Kidney epithelial cell (primary cell): ENCODE measurements at regions not wholly inside any gene's neighbourhood (a gene's known extent, or its start where the extent isn't known, plus 50 kb on each side); places are given as distances from the start of the nearest gene placed in this dataset.

Experiments
- DNase-seq: peaks from one replicate; pipeline ENCODE4 v3.0.0-alpha.2; 2010; ENCODE audit warnings: low read depth
- H3K27me3 ChIP-seq: 2 replicates; pipeline ENCODE4 v1.6.0; 2011; ENCODE audit warnings: low read length; ENCODE audit not compliant: control insufficient read depth, insufficient read depth
- H3K36me3 ChIP-seq: 2 replicates; pipeline ENCODE4 v1.5.1; 2011; ENCODE audit warnings: low read length; ENCODE audit not compliant: control insufficient read depth, insufficient read depth
- H3K4me3 ChIP-seq: 2 replicates; pipeline ENCODE4 v1.5.1; 2011; ENCODE audit warnings: low read depth, mild to moderate bottlenecking, control low read depth, low read length
- TF ChIP-seq, protein P1 (sequence below): IDR thresholded peaks from 2 replicates; pipeline ENCODE4 v1.5.1; 2011; ENCODE audit warnings: mild to moderate bottlenecking, moderate library complexity, low read length, control low read depth, inconsistent platforms; ENCODE audit not compliant: insufficient read depth, poor library complexity, severe bottlenecking

DNA sequence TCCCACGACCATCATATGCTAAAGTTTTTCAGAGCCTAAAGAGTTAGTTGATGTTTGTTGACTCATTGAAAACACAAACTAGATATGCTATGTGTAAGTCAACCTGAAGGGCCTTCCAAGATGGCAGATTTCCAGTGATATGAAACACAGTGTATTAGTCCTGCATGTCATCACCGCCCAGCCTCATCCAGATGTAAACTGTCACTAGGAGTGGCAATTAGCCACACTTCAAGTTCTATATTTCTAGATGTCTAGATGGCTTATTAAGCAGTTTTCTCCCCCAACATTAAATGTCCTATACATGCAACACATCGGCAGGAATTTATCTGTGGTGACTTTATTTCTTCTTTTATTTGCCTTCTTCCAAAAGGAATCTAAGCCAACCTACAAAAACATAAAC is 444.1 kb upstream of the SMIM21 start:
- TF ChIP-seq, protein P1, sequence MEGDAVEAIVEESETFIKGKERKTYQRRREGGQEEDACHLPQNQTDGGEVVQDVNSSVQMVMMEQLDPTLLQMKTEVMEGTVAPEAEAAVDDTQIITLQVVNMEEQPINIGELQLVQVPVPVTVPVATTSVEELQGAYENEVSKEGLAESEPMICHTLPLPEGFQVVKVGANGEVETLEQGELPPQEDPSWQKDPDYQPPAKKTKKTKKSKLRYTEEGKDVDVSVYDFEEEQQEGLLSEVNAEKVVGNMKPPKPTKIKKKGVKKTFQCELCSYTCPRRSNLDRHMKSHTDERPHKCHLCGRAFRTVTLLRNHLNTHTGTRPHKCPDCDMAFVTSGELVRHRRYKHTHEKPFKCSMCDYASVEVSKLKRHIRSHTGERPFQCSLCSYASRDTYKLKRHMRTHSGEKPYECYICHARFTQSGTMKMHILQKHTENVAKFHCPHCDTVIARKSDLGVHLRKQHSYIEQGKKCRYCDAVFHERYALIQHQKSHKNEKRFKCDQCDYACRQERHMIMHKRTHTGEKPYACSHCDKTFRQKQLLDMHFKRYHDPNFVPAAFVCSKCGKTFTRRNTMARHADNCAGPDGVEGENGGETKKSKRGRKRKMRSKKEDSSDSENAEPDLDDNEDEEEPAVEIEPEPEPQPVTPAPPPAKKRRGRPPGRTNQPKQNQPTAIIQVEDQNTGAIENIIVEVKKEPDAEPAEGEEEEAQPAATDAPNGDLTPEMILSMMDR = no peak
- H3K27me3 ChIP-seq = no peaks in the 10 kb centered on the region
- H3K4me3 ChIP-seq = no peak overlapping the region
- no peaks in the 10 kb centered on the region for H3K36me3 ChIP-seq
- no peak for DNase-seq

DNA sequence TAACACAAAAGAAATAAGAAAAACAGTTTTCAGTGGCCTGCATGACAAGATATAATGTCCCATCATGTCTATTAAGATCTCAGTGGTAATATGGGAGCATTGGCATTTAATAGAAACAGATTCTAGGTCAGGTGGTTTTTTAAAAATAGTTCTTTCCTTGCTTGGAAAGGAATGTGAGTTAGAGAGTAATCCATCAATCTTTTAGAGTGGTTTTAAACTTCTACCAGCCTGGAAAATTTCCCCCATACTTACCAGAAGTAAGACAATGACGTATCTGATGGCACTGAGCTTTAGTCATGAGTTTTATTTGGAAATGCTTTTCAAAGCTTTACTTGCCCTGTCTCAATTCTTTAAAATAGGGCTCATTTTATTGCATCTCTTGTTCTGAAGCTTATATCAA is 441.7 kb upstream of the SMIM21 start:
- Histone ChIP-seq H3K36me3 (no peaks in the 10 kb centered on the region), H3K27me3 (no peaks in the 10 kb centered on the region), H3K4me3 (no peak overlapping the region)
- TF ChIP-seq, protein P1 = no peak
- DNase-seq = no peak

DNA sequence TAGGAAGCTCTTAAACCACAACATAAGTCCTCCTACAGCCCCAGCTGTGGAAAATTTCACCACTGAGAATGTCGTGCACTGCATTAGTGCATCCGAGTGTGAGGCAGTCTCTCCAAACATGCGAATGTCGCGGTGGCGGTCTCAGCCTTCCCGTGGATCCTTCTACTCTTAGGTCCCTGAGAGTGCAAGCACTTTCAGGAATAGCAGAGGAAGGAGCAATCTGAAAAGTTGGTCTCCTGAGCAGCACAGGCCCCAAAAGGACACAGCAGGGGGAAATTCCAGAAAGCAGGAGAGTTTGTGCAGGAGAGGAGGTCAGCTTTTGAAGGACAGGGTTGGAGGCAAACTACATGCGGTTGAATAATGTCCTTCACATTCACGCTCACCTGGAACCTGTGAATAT is 440.5 kb upstream of the SMIM21 start:
- TF ChIP-seq, protein P1 = no peak

DNA sequence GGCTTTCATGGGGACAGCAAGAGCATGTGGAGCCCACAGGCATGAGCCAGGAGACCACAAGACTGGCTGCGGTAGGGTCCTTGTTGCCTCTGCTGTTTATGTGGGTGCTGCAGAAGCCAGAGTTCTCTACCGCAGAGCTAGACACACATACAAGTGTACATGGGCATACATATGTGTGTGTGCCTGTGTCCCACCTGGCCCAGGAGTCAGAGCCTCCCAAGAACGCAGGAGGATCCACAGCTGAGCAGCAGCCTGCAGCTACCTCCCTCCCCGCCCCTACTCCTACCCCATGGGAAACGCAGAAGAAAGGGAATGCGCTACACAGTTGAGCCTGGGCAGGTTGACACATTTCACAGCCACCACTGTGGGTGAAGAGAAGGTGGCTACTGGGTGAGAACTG is 438.1 kb upstream of the SMIM21 start:
- TF ChIP-seq, protein P1 = no peak
- no peaks in the 10 kb centered on the region for H3K27me3 ChIP-seq
- H3K4me3 ChIP-seq = no peak overlapping the region
- H3K36me3 ChIP-seq = no peaks in the 10 kb centered on the region
- DNase-seq = no peak

More for the DNA sequence above, 440.5 kb upstream of the SMIM21 start:
- Histone ChIP-seq H3K36me3 (no peaks in the 10 kb centered on the region), H3K4me3 (no peak overlapping the region), H3K27me3 (no peaks in the 10 kb centered on the region)
- no peak for DNase-seq

DNA sequence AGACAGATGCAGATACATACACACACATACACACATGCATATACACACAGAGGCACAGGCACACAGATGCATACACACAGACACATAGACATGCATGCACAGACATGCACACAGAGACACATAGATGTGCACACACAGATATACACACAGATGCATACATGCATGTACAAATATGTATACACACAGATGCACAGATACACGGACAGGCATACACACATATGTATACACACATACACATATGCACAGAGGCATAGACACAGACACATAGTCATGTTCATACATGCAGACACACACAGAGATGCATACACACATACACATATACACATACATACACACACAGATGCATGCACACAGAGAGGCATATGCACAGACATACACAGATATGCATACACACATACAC is 437.3 kb upstream of the SMIM21 start:
- no peak for DNase-seq
- H3K36me3 ChIP-seq = no peaks in the 10 kb centered on the region
- H3K27me3 ChIP-seq = no peaks in the 10 kb centered on the region
- TF ChIP-seq, protein P1 = no peak
- no peak overlapping the region for H3K4me3 ChIP-seq

DNA sequence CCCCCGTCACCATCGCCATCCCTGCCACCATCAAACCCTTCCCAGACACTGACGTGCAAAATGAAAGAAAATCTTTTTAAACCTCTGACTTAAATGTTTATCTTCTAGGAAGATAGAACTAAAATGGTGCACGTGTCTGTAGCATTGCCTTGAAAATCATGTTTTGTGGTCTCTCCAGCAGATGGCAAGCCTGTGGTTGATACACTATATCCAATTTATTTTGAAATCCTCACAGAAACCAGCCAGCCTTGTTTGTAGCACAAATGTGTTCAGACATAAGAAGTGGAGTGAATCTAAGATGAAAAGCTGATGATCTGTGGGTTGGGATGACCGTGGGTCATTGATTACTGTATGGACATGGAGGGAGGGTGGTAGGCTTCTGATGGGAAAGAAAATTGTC is 436.2 kb upstream of the SMIM21 start:
- TF ChIP-seq, protein P1 = no peak
- DNase-seq = no peak
- Histone ChIP-seq H3K4me3 (no peak overlapping the region), H3K36me3 (no peaks in the 10 kb centered on the region), H3K27me3 (no peaks in the 10 kb centered on the region)
